MV-4-11 (cell line): ENCODE measurements at regions not wholly inside any gene's neighbourhood (a gene's known extent, or its start where the extent isn't known, plus 50 kb on each side); places are given as distances from the start of the nearest gene placed in this dataset.

Source experiments
- DNase-seq: peaks from one replicate; lab custom pipeline; 2025; lab: John Stamatoyannopoulos, UW

DNA sequence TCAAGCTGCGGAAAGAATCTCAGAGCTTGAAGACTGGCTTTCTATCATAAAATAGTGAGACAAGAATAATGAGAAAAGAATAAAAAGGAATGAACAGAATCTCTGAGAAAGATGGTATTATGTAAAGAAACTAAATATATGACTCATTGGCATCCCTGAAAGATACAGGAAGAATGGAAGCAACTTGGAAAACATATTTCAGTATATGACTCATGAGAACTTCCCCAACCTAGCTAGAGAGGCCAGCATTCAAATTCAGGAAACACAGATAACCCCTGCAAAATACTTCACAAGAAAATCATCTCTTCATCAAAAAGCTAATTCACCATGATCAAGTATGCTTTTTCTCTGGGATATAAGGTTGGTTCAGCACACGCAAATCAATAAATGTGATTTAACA lies 2318.0 kb downstream of the PCDH9 start:
- DNase-seq = no peak

DNA sequence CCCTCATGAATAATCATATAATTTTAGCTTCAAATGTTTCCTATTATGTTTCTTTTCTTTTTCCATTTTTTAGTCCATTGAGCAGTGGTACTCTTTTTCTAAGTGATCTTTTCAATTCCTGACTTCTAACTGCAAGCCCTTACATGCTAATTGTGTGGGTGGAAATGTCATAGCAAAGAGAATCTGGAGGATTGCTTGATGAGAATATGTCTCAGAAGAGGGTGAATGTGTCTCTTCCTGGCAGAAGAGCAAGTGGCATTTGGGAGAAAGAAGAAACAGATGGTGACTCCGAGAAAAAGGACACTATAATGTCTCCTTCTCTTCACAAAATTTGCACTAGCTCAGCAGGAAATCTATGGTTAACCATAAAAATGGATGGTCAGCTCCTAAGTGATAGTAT lies 2320.0 kb downstream of the PCDH9 start:
- no peak for DNase-seq

GRCh38 chr13:64909184-64909583 lies 2321.0 kb downstream of the PCDH9 start:
- DNase-seq = no peak

GRCh38 chr13:64900039-64900438 lies 2330.1 kb downstream of the PCDH9 start:
- no peak for DNase-seq

- no peak for DNase-seq
These were observed 2345.2 kb downstream of the PCDH9 start for GRCh38 chr13:64884976-64885375.

DNA sequence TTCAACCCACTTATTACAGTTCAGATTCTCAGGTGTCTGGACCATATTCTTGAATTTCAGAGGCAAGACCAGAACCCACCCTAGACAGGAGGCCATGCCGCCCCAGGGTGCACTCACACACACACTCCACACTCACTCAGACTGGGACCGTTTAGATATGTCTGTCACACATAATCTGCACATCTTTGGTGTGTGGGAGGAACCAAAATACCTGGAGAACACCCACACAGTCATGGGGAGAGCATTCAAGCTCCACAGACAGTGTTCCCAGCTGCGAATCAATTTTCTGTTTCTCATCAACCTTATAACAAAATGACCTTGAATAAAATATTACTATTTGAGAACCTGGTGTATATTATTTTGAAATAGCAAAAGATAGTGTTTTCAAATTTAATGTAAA lies 2353.0 kb downstream of the PCDH9 start:
- DNase-seq = no peak

DNA sequence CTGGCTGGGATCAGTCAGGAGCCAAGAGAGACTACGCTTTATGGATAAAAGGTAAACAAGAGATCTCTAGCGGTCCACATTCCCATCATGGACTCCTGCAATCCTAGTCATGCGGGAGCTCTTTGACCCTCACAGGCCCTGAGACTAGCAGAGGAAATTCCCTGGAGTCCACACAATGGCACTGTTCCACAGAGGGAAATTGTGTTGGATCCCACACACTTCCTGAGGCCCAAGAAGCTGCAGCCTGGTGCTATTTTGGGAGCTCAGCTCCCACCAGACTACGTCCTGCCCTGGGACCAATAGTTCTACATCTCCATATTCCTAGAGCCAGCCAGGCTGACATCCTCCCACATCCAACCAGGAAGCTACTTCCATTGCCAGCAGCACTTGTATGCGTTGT lies 2358.4 kb downstream of the PCDH9 start:
- no peak for DNase-seq

GRCh38 chr13:64869539-64869938 lies 2360.6 kb downstream of the PCDH9 start:
- DNase-seq = no peak

- no peak for DNase-seq
These were observed 2362.3 kb downstream of the PCDH9 start for GRCh38 chr13:64867856-64868255.

DNA sequence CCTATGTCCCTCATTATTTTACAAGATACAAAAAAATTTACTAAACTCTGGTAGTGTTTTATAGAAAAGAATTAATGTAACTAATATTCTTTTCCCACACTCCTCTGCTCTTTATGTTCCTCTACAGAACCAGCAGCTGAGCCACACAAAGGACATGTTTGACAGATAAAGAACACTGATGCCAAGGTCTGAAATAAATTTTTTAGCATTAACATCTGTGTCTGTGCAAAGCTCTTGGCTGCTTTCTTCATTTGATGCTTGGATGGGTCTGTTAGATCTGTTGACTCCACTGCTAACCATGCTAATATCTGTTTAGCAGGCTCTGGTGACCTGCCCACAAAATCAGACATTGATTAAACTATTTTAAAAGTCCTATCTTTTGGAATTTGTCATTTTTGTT lies 2363.8 kb downstream of the PCDH9 start:
- no peak for DNase-seq

GRCh38 chr13:64855506-64855905 lies 2374.6 kb downstream of the PCDH9 start:
- DNase-seq = no peak

DNA sequence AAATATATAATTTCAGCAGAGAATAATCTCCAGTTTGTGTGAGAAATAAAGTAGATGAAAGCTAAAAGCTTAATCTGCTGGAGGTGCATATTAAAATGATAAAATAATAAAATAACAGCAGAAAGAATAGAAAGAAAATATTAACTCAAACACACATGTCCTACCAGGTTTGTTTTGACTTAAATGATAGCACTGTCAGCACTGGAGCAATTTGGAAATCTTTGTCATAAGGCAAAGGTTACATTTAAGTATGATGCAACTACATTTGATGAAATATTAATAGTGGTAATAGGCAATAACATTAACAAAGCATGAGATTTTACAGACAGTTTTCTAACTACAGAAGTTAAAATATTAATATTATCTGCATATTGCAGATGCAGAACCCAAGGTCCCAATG lies 2380.1 kb downstream of the PCDH9 start:
- no peak for DNase-seq

- no peak for DNase-seq
These were observed 2380.9 kb downstream of the PCDH9 start for GRCh38 chr13:64849196-64849595.

DNA sequence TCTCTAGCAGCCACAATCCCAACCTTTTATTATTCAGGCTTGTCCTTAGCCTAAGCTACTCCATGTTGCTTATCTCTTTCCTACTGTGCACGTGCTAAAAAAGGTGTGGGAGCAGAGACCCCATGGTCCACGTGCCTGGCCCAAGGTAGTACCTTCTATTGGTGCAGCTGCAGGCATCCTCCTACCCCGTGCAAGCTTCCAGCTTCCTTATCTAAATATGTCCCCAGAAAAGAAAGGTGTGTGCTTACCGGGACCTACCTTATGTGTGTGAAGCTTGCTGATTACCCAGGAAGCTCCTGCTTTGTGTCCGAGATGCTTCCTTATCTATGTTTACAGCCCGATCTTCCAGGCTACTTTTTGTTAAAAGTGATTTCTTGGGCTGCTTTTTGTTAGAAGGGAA lies 2382.4 kb downstream of the PCDH9 start:
- no peak for DNase-seq

DNA sequence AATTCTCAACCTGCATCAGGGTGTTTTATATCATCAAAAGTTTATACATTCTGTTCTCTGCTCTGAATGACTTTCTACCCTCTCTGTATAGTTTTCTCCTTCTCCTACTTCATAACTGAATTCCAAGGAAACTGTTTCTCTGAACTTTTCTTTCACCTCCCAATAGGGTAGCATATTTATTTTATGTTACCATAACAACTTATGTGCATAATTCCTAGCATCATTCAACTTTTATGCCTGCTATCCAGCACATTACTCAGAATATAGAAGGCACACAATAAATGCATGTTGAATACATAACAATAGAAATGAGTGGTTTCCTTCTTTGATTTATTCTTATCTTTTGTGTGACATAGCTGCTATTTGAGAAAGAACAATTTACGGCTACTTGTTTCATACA lies 2385.0 kb downstream of the PCDH9 start:
- no peak for DNase-seq

- no peak for DNase-seq
These were observed 2411.1 kb downstream of the PCDH9 start for GRCh38 chr13:64819081-64819480.

- no peak for DNase-seq
These were observed 2412.4 kb downstream of the PCDH9 start for GRCh38 chr13:64817691-64818090.

DNA sequence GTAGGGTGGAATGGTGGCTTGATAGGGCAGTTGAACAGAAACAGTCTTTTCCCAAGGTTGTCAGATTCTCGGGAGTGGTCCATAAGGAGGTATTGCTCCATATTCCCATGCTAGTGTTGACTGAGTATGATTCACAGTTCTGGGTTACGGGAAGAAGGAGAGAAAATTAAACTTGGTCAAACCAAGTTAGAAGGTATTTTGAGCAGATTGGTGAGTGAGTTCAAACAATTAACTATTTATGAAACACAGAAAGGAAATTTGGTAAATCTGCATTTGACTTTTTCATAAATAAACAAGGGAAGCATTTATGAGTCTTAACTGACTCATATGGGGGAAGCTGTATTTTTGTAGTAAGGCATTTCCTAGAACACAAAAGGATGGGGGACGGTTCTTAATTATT lies 2419.4 kb downstream of the PCDH9 start:
- no peak for DNase-seq

DNA sequence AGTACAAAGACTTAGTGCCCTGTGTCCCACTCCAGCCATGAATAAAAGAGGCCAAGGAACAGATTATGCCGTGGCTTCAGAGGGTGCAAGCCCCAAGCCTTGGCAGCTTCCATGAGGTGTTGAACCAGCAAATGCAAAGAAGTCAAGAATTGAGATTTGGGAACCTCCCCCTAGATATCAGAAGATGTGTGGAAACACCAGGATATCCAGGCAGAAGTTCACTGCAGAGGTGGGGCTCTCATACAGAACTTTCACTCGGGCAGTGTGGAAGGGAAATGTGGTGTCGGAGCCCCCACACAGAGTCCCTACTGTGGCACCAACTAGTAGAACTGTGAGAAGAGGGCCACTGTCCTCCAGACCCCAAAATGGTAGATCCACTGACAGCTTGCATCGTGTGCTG lies 2421.4 kb downstream of the PCDH9 start:
- no peak for DNase-seq

DNA sequence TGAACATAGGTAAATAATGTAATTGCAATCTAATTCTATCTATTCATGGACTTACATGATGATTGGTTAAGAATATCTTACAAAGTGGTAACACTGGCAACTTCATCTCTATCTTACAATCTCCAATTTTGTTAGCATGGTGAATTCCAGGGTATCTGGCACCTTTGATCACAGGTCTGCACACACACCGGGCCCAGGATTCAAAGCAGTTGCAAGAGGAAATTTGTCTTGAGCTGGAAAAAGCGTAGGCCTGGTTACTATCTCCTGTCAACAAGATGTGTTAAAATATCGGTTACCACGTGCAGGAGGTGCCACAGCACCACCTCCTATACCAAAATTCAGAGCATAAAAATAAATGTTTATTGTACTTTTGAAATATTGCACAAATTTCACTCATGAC lies 2428.4 kb downstream of the PCDH9 start:
- no peak for DNase-seq

DNA sequence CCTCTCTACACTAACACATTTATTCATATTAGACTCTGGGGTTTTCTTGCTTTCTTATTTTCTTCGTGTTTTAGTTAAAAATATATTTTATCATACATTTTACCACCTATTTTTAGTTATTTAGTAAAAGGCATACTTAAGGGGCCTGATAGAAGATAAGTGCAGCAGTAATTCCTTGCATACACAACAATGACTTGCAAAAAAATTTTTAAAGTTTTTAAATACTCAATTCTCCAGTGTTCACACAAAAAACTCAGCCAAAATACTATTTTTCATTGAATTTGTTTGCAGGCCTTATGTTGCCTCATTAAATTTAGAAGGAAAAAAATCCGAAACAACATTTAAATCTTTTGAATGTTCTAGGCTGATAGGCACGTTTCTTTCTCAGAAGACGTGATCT lies 2431.7 kb downstream of the PCDH9 start:
- DNase-seq = no peak

DNA sequence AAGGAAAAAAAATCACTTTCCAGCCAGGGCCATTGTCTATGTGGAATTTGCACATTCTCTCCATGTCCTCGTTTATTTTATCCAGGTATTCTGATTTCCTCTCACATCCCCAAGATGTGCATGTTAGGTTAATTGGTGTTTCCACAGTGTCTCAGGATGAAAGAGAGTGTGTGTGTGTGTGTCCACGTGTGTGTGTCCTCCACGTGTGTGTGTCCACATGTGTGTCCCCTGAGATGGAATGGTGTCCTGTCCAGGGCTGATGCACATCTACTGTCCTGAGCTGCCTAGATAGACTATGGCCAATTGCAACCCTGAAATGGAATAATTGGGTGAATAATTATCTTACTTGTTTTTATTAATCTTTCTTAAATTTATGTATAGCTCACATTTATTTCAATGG lies 2436.5 kb downstream of the PCDH9 start:
- no peak for DNase-seq

DNA sequence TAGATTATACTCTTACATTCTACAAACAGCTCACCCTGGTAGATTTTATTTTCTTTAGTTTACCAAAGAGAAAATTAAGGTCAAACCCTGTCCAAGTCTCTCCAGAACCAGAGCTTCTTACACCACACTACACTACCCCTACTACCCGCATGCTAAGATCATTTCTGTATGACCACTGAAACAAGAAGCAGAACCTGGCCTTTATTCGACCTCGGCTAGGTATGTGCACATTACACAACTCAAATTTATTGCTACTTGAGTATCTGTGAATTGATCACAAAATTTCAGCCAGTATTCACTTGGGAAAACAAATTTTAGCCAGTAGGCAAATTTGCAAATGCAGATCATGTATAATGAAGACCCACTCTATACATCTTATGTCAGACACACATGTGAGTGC lies 2437.0 kb downstream of the PCDH9 start:
- no peak for DNase-seq

- no peak for DNase-seq
These were observed 2438.8 kb downstream of the PCDH9 start for GRCh38 chr13:64791373-64791772.

DNA sequence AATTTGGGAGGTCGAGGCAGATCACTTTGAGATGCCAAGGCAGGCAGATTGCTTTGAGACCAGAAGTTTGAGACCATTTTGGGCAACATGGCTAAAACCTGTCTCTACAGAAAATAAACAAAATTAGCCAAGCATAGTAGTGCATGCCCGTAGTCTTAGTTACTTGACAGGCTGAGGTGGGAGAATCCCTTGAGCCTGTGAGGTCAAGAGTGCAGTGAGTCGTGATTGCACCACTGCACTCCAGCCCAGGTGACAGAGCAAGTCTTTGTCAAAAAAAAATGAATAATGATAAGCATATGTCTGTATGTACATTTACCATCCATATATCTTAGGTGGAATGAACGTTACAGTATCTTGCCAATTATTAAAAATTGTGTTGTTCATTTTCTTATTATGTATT lies 2447.7 kb downstream of the PCDH9 start:
- no peak for DNase-seq
